SH-SY5Y (cell line): ENCODE measurements at regions not wholly inside any gene's neighbourhood (a gene's known extent, or its start where the extent isn't known, plus 50 kb on each side); places are given as distances from the start of the nearest gene placed in this dataset.

Source experiments
- GATA2 ChIP-seq: IDR thresholded peaks from 2 replicates; pipeline ENCODE4 v1.6.1; 2011; ENCODE audit warnings: mild to moderate bottlenecking, low read depth, low read length
- GATA3 ChIP-seq: IDR thresholded peaks from 2 replicates; pipeline ENCODE4 v1.6.1; 2011; ENCODE audit warnings: low read depth, mild to moderate bottlenecking, low read length, moderate library complexity

- TF ChIP-seq GATA3, result no peak
- no peak for TF ChIP-seq GATA2
Observed at GRCh38 chr6:165096209-165096608, 213.2 kb downstream of the C6orf118 start.
